ENCODE measurements at regions not wholly inside any gene's neighbourhood (a gene's known extent, or its start where the extent isn't known, plus 50 kb on each side); places are given as distances from the start of the nearest gene placed in this dataset.
A peak's percentile ranks its signal among the peaks of the same experiment; 100 is the strongest.

- DNase-seq, result no peak
Measured at GRCh38 chr6:8558953-8559352, 123.6 kb upstream of the SLC35B3 start.

GRCh38 chr6:8557014-8557748 lies 121.8 kb upstream of the SLC35B3 start:
- DNase-seq, result no peak

DNA sequence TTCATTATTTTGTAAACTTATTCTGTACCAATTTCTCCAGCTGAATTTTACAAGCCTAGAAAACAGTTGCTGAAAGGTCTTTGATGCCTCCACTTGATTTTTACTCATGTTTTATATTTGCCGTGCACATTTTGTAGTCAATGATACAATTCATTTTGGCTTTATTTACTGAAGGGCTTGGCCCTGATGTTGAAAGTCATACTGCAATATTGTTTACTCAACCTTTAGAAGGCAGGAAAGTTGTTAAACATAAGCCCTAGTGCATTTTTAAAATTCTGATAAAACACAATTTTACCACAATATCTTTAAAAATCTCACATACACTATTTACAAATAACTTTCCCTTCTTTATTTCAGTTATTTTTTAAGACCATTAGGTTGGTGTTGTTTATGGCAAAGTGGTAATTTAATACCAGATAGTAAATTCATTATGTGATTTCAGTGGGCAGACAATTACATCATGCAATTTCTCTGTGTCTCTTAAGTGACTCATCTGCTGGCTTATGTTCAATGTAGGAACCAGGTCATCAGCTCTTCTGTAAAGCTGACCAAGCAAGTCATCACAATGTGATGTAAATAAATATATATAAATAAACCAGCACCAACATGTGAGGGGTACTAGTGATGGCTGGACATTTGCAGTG lies 121.1 kb upstream of the SLC35B3 start:
- no peak for DNase-seq

GRCh38 chr6:8551993-8552392 lies 116.6 kb upstream of the SLC35B3 start:
- no peak for DNase-seq

DNA sequence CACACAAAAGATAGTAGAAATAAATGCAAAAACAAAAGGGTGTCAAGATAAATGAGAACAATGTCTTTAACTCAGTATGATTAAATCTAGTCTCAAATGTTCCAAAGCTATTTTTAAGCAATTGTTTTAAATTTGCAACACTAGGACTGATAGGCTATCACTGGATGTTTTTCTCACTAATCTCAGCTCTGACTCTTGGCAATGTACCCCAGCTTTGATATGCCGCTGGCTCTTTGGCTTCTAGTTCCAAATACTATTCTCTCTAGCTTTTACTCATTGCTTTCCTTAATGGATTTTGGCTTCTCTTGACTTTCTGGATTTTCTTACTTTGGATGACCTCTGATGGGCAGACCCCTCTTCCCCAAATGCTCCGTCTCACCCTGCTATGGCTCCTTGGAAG lies 116.0 kb upstream of the SLC35B3 start:
- no peak for DNase-seq

GRCh38 chr6:8549074-8549790 lies 113.9 kb upstream of the SLC35B3 start:
- no peak for DNase-seq

GRCh38 chr6:8546496-8546895 lies 111.2 kb upstream of the SLC35B3 start:
- no peak for DNase-seq

- no peak for DNase-seq
Measured at GRCh38 chr6:8545336-8545735, 110.0 kb upstream of the SLC35B3 start.

DNA sequence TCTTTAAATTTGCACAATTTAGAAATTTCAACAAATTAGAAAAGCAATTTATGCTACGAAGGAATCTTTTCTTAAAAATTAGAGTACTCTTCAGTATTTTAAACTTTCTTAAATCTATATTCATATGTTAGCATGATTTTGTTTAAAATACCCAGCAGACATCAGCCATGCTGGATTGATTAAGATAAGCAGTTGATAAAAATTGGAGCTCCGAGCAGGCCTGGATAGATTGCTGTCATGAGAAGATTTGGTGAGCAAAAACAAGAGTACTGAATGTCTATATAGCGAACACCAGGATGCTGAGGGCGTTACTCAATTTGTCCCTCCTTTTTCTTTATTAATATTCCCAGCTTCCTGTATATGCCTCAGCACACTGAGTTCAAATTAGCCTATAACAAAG lies 108.4 kb upstream of the SLC35B3 start:
- DNase-seq, result no peak

DNA sequence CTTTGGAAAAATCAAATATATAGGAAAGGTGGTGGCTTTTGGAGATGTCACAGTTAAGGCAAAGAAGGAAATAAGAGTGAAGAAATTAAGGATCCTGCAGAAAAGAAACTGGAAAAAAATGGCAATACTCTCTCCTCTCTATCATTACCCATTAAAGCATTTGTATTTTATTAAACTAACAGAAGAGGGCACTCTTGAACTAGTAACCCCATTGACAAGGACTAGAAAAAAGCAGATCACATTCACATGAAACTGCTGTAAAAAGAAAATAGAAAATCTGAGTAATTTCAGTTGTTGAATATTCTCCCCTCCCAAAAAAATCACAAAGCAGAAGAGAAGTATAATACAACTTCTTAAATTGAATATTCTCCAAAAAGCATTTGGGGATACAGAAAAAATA lies 104.1 kb upstream of the SLC35B3 start:
- DNase-seq, result no peak

DNA sequence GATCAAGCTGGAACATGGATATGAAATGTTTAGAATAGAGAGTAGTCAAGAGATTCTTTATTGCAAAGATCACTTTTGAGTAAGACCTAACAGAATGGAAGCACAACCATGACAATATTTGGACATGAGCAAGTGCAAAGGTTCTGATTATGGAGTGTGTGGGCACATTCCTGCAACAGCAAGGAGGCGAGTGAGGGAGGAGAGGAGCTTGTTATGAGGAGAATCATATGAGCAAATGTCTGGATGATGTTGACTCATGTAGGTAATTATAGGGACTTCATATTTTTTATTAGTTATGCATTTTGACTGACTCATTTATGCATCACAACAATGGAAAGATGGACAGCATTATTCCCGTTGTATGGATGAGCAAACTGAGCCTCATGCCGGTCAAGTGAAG lies 100.8 kb upstream of the SLC35B3 start:
- no peak for DNase-seq

DNA sequence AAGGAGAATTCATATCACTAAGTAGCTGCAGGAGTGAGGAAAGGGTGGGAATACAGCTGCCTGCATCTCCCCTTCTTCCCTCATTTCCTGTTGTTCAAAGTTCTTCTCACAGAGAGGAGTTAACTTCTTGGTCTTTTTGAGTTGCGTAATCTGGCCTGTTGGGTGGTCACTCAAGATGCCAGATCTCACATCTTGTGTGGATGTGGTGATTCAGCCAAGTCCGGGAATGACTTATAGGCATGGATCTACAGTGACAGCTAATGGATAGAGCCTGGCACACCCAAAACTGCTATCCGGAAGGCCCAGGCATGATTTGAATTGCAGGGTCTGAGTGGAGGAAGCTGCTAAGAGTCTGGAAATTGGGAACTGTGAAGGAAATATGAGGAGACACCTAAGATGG lies 100.2 kb upstream of the SLC35B3 start:
- no peak for DNase-seq

- DNase-seq, result no peak
Measured at GRCh38 chr6:8530785-8531435, 95.6 kb upstream of the SLC35B3 start.

- DNase-seq, result no peak
Measured at GRCh38 chr6:8529250-8529649, 93.9 kb upstream of the SLC35B3 start.

DNA sequence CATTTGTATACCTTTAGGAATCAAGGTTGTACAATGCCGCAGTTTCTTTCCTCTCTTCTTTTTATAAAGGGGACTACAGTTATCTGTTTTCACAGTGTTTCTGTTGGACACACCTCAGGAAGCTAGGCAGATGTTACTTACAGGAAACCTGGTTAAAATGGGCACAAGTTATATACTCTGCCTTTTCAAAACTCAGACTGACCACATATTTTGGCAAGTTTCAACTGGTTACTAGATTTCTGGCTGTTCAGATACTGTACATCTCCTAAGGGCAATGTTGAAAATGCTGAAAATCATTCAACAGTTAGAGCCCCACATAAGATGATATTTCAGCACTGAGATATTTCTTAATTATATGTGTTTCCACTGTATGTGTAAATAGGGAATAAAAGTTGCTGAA lies 92.5 kb upstream of the SLC35B3 start:
- no peak for DNase-seq

GRCh38 chr6:8526624-8527023 lies 91.3 kb upstream of the SLC35B3 start:
- DNase-seq, result peak; percentile 1

GRCh38 chr6:8525370-8525769 lies 90.0 kb upstream of the SLC35B3 start:
- DNase-seq, result no peak

GRCh38 chr6:8513174-8513573 lies 77.8 kb upstream of the SLC35B3 start:
- DNase-seq, result no peak

DNA sequence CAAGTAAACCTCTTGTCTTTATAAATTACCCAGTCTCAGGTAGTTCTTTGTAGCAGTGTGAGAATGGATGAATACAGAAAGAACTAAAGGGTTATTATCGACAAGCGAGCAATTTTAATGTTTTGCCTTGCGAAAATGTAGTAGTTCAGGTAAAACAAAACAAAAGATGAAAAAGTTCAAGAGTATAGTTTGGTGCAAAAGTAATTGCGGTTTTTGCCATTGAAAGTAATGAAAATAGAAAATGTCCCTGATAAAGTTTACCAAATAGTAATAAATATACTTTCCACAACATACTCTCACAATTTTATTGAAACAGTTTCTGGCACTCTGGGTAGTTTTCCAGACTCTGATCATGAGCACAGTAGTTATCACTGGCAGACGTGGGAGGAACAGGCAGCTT lies 71.9 kb upstream of the SLC35B3 start:
- no peak for DNase-seq

- DNase-seq, result no peak
Measured at GRCh38 chr6:8506126-8506525, 70.8 kb upstream of the SLC35B3 start.

DNA sequence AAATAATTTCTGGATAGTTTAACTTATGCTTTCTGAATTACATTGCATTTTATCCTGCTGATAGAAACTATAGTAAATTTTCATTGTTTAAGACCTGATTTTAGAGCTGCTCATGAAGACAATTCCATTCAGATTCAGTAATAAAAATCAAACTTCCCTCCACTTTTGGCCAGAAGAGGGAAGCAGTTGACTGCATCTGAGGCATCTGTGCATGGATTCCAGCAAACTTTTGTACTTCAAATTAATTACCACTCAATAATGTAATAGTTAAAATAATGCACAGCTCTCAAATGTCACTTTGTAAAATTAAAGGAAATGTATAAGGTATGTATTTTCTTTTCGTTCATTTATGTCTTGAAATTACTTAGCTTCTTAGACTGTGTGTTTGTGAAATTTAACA lies 64.2 kb upstream of the SLC35B3 start:
- DNase-seq, result no peak

DNA sequence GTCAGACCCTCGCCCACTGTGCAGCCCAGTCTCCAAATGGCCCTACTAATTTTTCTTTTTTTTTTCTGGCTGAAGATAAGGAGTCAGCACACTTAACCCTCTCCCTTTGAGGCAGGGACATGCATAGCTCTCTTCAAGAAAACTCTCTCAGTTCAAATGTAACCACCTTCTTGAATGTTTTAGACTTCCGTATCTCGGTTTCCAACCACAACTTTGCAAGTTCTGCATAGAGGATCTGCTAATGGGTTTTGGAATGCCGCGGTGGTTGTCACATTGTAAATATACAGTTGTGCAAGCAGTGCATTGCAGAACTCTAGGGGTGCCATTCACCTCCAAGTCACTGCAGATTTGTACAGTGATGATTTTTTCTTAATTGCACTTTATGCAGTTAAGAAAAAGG lies 59.4 kb upstream of the SLC35B3 start:
- DNase-seq, result no peak

DNA sequence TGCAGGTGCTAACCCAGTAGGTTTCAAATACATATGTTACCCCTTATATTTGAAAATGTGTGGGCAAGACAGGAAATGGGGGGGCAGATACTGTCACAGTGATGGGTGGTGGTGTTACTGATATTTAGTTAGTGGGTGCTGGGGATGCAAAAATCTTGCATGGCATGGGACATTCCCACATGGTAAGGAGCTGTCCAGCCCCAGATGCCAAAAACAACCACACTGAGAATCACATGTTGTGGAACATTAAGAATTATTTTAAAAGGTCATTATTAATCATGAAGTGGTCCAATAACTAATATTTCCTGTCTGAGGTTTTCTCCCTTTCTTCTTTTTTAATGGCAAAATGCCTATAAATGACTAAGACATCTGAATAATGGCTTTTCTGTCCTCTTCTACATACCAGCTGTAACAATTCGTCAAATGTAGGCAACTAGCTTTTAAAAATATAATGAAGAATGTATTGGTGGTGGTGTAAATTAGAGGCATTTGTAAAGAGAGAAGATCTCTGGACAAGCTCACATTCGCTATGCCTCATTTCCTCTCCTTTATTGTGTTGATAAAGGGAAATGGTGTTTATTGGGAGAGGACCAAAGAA lies 57.3 kb upstream of the SLC35B3 start:
- no peak for DNase-seq

Measured in occipital lobe (tissue), 1 donor.